RWPE2 (cell line): ENCODE measurements at regions not wholly inside any gene's neighbourhood (a gene's known extent, or its start where the extent isn't known, plus 50 kb on each side); places are given as distances from the start of the nearest gene placed in this dataset.

Experiments
- ATAC-seq: fragments of 200-7000 bp; cut with Tn5 transposase; 3 replicates; pipeline ENCODE4 v1.9.1; 2021; ENCODE audit warnings: low read depth
- DNase-seq: peaks from one replicate; pipeline ENCODE4 v3.0.0-alpha.2; 2020; ENCODE audit warnings: low spot score
- H3K27ac ChIP-seq: fragments of 450-650 bp; 2 replicates; pipeline ENCODE4 v1.5.1; 2017; ENCODE audit warnings: mild to moderate bottlenecking; ENCODE audit not compliant: poor library complexity, severe bottlenecking
- H3K27me3 ChIP-seq: fragments of 250-450 bp; sonication (Bioruptor Pico); 2 replicates; pipeline ENCODE4 v1.5.1; 2021; ENCODE audit warnings: mild to moderate bottlenecking, moderate library complexity; ENCODE audit not compliant: insufficient read depth, poor library complexity, severe bottlenecking
- H3K36me3 ChIP-seq: fragments of 250-450 bp; sonication (Bioruptor Pico); 2 replicates; pipeline ENCODE4 v1.5.1; 2020; ENCODE audit warnings: low read depth, mild to moderate bottlenecking, moderate library complexity
- H3K4me1 ChIP-seq: fragments of 250-450 bp; sonication (Bioruptor Pico); 2 replicates; pipeline ENCODE4 v1.5.1; 2021; ENCODE audit warnings: mild to moderate bottlenecking, moderate library complexity; ENCODE audit not compliant: insufficient read depth, poor library complexity, severe bottlenecking
- H3K4me3 ChIP-seq: fragments of 250-450 bp; sonication (Bioruptor Pico); 2 replicates; pipeline ENCODE4 v1.5.1; 2021; ENCODE audit warnings: mild to moderate bottlenecking, moderate library complexity; ENCODE audit not compliant: severe bottlenecking
- H3K9me3 ChIP-seq: fragments of 250-450 bp; sonication (Bioruptor Pico); 2 replicates; pipeline ENCODE4 v1.5.1; 2021; ENCODE audit warnings: mild to moderate bottlenecking, moderate library complexity; ENCODE audit not compliant: severe bottlenecking
- CTCF ChIP-seq: fragments of 450-650 bp; IDR thresholded peaks from one replicate; pipeline ENCODE4 v1.5.1; 2017; ENCODE audit warnings: mild to moderate bottlenecking, moderate library complexity; ENCODE audit not compliant: poor library complexity, severe bottlenecking

- Histone ChIP-seq H3K4me1 (no peaks in the 10 kb centered on the region), H3K27me3 (no peaks in the 10 kb centered on the region), H3K9me3 (no peaks in the 10 kb centered on the region), H3K36me3 (no peaks in the 10 kb centered on the region), H3K4me3 (no peak overlapping the region), H3K27ac (no peak overlapping the region)
- TF ChIP-seq CTCF = no peak
- DNase-seq (no peak), ATAC-seq (no peak)
These were observed 545.4 kb upstream of the ARX start for GRCh38 chrX:25561190-25561589.

DNA sequence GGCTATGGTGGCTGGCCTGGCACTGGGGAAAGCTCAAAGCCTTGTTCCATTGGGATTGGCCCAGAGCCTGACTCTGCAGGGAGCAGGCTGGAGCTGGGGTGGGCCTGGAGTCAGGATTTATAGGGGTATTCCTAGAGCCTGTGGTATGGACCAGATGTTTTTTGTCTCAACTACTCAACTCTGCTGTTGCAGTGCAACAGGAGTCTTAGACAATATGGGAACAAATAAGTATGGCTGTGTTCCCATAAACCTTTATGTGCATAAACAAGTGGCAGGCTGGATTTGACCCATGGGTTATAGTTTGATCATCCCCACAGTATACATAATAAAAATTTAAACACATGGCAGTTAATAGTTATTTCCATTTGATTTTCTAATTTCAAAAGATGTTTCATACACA, 557.9 kb upstream of the ARX start:
- no peaks in the 10 kb centered on the region for H3K36me3 ChIP-seq
- no peak for ATAC-seq
- no peak overlapping the region for H3K4me3 ChIP-seq
- H3K27ac ChIP-seq = no peak overlapping the region
- DNase-seq = no peak
- no peaks in the 10 kb centered on the region for H3K9me3 ChIP-seq
- no peaks in the 10 kb centered on the region for H3K27me3 ChIP-seq
- no peaks in the 10 kb centered on the region for H3K4me1 ChIP-seq
- no peak for TF ChIP-seq CTCF

DNA sequence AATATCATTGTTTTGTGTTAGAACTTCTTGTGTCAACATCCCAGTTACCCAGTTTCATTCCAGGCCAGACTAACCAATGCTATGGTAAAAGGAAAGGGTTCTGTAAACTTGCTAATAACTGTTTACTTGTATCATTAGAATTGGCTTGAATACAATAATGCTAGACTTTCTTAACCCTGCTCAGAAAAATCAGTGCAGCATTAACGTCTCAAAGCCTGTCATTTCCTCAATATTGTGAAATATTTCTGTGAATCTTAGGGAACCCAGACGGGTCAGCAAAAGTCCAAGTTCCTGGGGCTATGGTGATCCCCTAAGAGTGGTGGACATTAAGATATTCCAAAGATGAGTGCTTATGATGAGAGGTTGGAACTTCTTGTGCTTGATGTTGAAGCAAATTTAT, 541.2 kb upstream of the MAGEB18 start:
- H3K4me1 ChIP-seq = no peaks in the 10 kb centered on the region
- ATAC-seq (no peak), DNase-seq (no peak)
- H3K4me3 ChIP-seq = no peak overlapping the region
- no peaks in the 10 kb centered on the region for H3K36me3 ChIP-seq
- no peaks in the 10 kb centered on the region for H3K9me3 ChIP-seq
- no peak for TF ChIP-seq CTCF
- H3K27me3 ChIP-seq = no peaks in the 10 kb centered on the region
- no peak overlapping the region for H3K27ac ChIP-seq

GRCh38 chrX:25597551-25597950, 540.6 kb upstream of the MAGEB18 start:
- no peak overlapping the region for H3K27ac ChIP-seq
- no peaks in the 10 kb centered on the region for H3K27me3 ChIP-seq
- H3K4me3 ChIP-seq = no peak overlapping the region
- no peaks in the 10 kb centered on the region for H3K9me3 ChIP-seq
- no peaks in the 10 kb centered on the region for H3K36me3 ChIP-seq
- no peak for TF ChIP-seq CTCF
- no peak for ATAC-seq
- DNase-seq = no peak
- H3K4me1 ChIP-seq = no peaks in the 10 kb centered on the region

- no peak for TF ChIP-seq CTCF
- Histone ChIP-seq H3K9me3 (no peaks in the 10 kb centered on the region), H3K4me3 (no peak overlapping the region), H3K36me3 (no peaks in the 10 kb centered on the region), H3K27ac (no peak overlapping the region), H3K4me1 (no peaks in the 10 kb centered on the region), H3K27me3 (no peaks in the 10 kb centered on the region)
- DNase-seq (no peak), ATAC-seq (no peak)
These were observed 539.1 kb upstream of the MAGEB18 start for GRCh38 chrX:25599061-25599460.
